HCT116 (cell line): ENCODE measurements at regions not wholly inside any gene's neighbourhood (a gene's known extent, or its start where the extent isn't known, plus 50 kb on each side); places are given as distances from the start of the nearest gene placed in this dataset.

ENCODE experiments used
- POLR2A ChIP-seq: IDR thresholded peaks from 2 replicates; pipeline ENCODE4 v1.7.0; 2011; ENCODE audit warnings: borderline replicate concordance; ENCODE audit not compliant: insufficient read depth, insufficient read length; ENCODE audit errors: extremely low read depth
- TCF7L2 ChIP-seq: IDR thresholded peaks from 2 replicates; pipeline ENCODE4 v1.7.0; 2011; ENCODE audit warnings: borderline replicate concordance, inconsistent platforms; ENCODE audit not compliant: insufficient read depth, insufficient read length; ENCODE audit errors: extremely low read depth
- ZBTB33 ChIP-seq: IDR thresholded peaks from 2 replicates; pipeline ENCODE4 v1.6.1; 2011; ENCODE audit warnings: mild to moderate bottlenecking, low read length, moderate library complexity; ENCODE audit not compliant: insufficient replicate concordance; ENCODE audit errors: extremely low read depth

- TF ChIP-seq TCF7L2: no peak
- TF ChIP-seq ZBTB33: no peak
- TF ChIP-seq POLR2A: no peak
Measured at GRCh38 chr17:55900188-55900587, 149.3 kb downstream of the PCTP start.
